ENCODE measurements at regions not wholly inside any gene's neighbourhood (a gene's known extent, or its start where the extent isn't known, plus 50 kb on each side); places are given as distances from the start of the nearest gene placed in this dataset.

GRCh38 chr7:138238734-138239659 is 162.7 kb downstream of the AKR1D1 start:
- intact Hi-C loops (cut with micrococcal nuclease) = no loop called here
- Histone ChIP-seq H3K27me3 (ENCODE audit: low read depth) (no peaks in the 10 kb centered on the region), H3K4me3 (no peak overlapping the region), H3K27ac (replicated peaks) (no peak overlapping the region), H3K9me3 (replicated peaks) (peaks cover 17% of the 10 kb centered on the region), H3K36me3 (no peaks in the 10 kb centered on the region), H3K4me1 (no peaks in the 10 kb centered on the region)
- DNase-seq = no peak
- no peak for TF ChIP-seq CTCF (IDR thresholded peaks at IDR 0.05; ENCODE audit: borderline replicate concordance)

GRCh38 chr7:138243430-138243829 is 167.2 kb downstream of the AKR1D1 start:
- peak; percentile 16 for DNase-seq
- Histone ChIP-seq H3K9me3 (replicated peaks) (peaks cover 25% of the 10 kb centered on the region), H3K4me1 (no peaks in the 10 kb centered on the region), H3K27ac (replicated peaks) (no peak overlapping the region), H3K27me3 (ENCODE audit: low read depth) (no peaks in the 10 kb centered on the region), H3K36me3 (no peaks in the 10 kb centered on the region), H3K4me3 (no peak overlapping the region)
- no peak for TF ChIP-seq CTCF (IDR thresholded peaks at IDR 0.05; ENCODE audit: borderline replicate concordance)
- intact Hi-C loops (cut with micrococcal nuclease) = no loop called here

GRCh38 chr7:138243836-138244235 is 167.6 kb downstream of the AKR1D1 start:
- no peaks in the 10 kb centered on the region for H3K4me1 ChIP-seq
- TF ChIP-seq CTCF (IDR thresholded peaks at IDR 0.05; ENCODE audit: borderline replicate concordance) = no peak
- no peaks in the 10 kb centered on the region for H3K27me3 ChIP-seq (ENCODE audit: low read depth)
- peaks cover 24% of the 10 kb centered on the region for H3K9me3 ChIP-seq (replicated peaks)
- no peaks in the 10 kb centered on the region for H3K36me3 ChIP-seq
- no peak for DNase-seq
- H3K27ac ChIP-seq (replicated peaks) = no peak overlapping the region
- intact Hi-C loops (cut with micrococcal nuclease) = no loop called here
- no peak overlapping the region for H3K4me3 ChIP-seq

- Histone ChIP-seq H3K27ac (replicated peaks) (no peak overlapping the region), H3K4me3 (no peak overlapping the region), H3K27me3 (ENCODE audit: low read depth) (no peaks in the 10 kb centered on the region), H3K9me3 (replicated peaks) (peaks cover 19% of the 10 kb centered on the region), H3K36me3 (no peaks in the 10 kb centered on the region), H3K4me1 (no peaks in the 10 kb centered on the region)
- TF ChIP-seq CTCF (IDR thresholded peaks at IDR 0.05; ENCODE audit: borderline replicate concordance) = no peak
- intact Hi-C loops (cut with micrococcal nuclease) = no loop called here
- DNase-seq = no peak
These were observed 168.3 kb downstream of the AKR1D1 start for GRCh38 chr7:138244606-138245005.

- H3K36me3 ChIP-seq = no peaks in the 10 kb centered on the region
- no peak overlapping the region for H3K4me3 ChIP-seq
- intact Hi-C loops (cut with micrococcal nuclease) = no loop called here
- H3K4me1 ChIP-seq = no peaks in the 10 kb centered on the region
- H3K9me3 ChIP-seq (replicated peaks) = peaks cover 19% of the 10 kb centered on the region
- no peaks in the 10 kb centered on the region for H3K27me3 ChIP-seq (ENCODE audit: low read depth)
- no peak overlapping the region for H3K27ac ChIP-seq (replicated peaks)
- DNase-seq = no peak
- no peak for TF ChIP-seq CTCF (IDR thresholded peaks at IDR 0.05; ENCODE audit: borderline replicate concordance)
These were observed 169.0 kb downstream of the AKR1D1 start for GRCh38 chr7:138245216-138245615.

Measured in left ventricle myocardium inferior (tissue), 1 donor.